Testis (tissue), 2 donors: ENCODE measurements at regions not wholly inside any gene's neighbourhood (a gene's known extent, or its start where the extent isn't known, plus 50 kb on each side); places are given as distances from the start of the nearest gene placed in this dataset.

Experiments used
- POLR2A ChIP-seq: fragments of 450-650 bp; IDR thresholded peaks from one replicate; pipeline ENCODE4 v1.6.1; 2017; ENCODE audit warnings: antibody characterized with exemption, mild to moderate bottlenecking, moderate library complexity
- TF ChIP-seq, protein P1 (sequence below), 3 experiments: fragments of 450-650 bp in 2 of 3; fragments of 200-600 bp in 1 of 3; sonication (generic) in 1 of 3; IDR thresholded peaks; one replicate each; pipeline ENCODE4 v1.5.1; 2016 to 2019; ENCODE audit warnings: antibody characterized with exemption in 3 of 3, mild to moderate bottlenecking in 2 of 3, moderate library complexity in 1 of 3

DNA sequence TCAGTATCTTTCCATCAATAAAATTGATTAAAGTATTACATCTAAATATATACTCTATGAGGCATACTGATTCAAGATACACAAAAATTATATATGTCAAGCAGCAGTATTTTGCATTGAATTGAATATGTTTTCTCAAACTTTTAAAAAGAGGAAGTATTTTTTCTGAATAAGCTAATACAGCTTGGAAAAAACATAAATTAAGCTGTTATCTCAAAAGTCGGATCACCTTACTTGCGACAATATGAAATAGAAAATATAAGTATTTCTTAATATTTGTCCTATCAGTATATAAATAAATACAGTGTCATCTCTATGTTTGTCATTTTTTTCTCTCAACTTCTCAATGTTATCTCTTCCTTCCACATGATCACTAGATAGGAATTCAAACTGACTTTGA, 139.3 kb downstream of the MBL2 start:
- TF ChIP-seq POLR2A = no peak
- TF ChIP-seq, protein P1, sequence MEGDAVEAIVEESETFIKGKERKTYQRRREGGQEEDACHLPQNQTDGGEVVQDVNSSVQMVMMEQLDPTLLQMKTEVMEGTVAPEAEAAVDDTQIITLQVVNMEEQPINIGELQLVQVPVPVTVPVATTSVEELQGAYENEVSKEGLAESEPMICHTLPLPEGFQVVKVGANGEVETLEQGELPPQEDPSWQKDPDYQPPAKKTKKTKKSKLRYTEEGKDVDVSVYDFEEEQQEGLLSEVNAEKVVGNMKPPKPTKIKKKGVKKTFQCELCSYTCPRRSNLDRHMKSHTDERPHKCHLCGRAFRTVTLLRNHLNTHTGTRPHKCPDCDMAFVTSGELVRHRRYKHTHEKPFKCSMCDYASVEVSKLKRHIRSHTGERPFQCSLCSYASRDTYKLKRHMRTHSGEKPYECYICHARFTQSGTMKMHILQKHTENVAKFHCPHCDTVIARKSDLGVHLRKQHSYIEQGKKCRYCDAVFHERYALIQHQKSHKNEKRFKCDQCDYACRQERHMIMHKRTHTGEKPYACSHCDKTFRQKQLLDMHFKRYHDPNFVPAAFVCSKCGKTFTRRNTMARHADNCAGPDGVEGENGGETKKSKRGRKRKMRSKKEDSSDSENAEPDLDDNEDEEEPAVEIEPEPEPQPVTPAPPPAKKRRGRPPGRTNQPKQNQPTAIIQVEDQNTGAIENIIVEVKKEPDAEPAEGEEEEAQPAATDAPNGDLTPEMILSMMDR (IDR thresholded peaks at IDR 0.05) = no peak
